Peyer's patch (tissue), 4 donors: ENCODE measurements at regions not wholly inside any gene's neighbourhood (a gene's known extent, or its start where the extent isn't known, plus 50 kb on each side); places are given as distances from the start of the nearest gene placed in this dataset.
"Not testable (repeated sequence)": the region's sequence is repeated elsewhere in the genome, so short reads cannot be mapped to it uniquely, and the experiment has no call there.

Experiments used
- DNase-seq, 3 donors: peaks; one replicate each; pipeline ENCODE4 v3.0.0-alpha.2; 2017 to 2019
- H3K27ac ChIP-seq, 4 donors: fragments of 200-600 bp; sonication (generic); one replicate each; pipeline ENCODE4 v1.5.1; 2016 to 2019
- H3K27me3 ChIP-seq, 2 donors: fragments of 200-600 bp; sonication (generic); one replicate each; pipeline ENCODE4 v1.5.1; 2019
- H3K36me3 ChIP-seq, 3 donors: fragments of 200-600 bp; sonication (generic); one replicate each; pipeline ENCODE4 v1.5.1; 2016 to 2019
- H3K4me1 ChIP-seq, 4 donors: fragments of 200-600 bp; sonication (generic); one replicate each; pipeline ENCODE4 v1.5.1; 2016 to 2019
- H3K4me3 ChIP-seq, 4 donors: fragments of 200-600 bp; sonication (generic); 1 replicate in 3 of 4; 2 replicates in 1 of 4; pipeline ENCODE4 v1.5.1; 2016 to 2019; ENCODE audit warnings: mild to moderate bottlenecking in 1 of 4
- H3K9me3 ChIP-seq, 4 donors: fragments of 200-600 bp; sonication (generic); one replicate each; pipeline ENCODE4 v1.5.1; 2016 to 2019; ENCODE audit warnings: mild to moderate bottlenecking in 1 of 4
- POLR2A ChIP-seq, 2 donors: fragments of 450-650 bp; IDR thresholded peaks; one replicate each; pipeline ENCODE4 v1.5.1; 2017; ENCODE audit warnings: antibody characterized with exemption in 2 of 2, mild to moderate bottlenecking in 2 of 2, moderate library complexity in 2 of 2
- TF ChIP-seq, protein P1 (sequence below), 6 experiments: fragments of 450-650 bp in 4 of 6; fragments of 200-600 bp in 2 of 6; sonication (generic) in 1 of 6; IDR thresholded peaks; one replicate each; pipeline ENCODE4 v1.5.1; 2017 to 2019; ENCODE audit warnings: antibody characterized with exemption in 6 of 6, mild to moderate bottlenecking in 3 of 6, moderate library complexity in 1 of 6

GRCh38 chr1:65027666-65028358, 61.5 kb upstream of the JAK1 start:
- Histone ChIP-seq H3K9me3 (no peaks in the 10 kb centered on the region), H3K4me3 (no peak overlapping the region), H3K36me3 (no peaks in the 10 kb centered on the region), H3K27me3 (no peaks in the 10 kb centered on the region), H3K4me1 (no peaks in the 10 kb centered on the region), H3K27ac (no peak overlapping the region)
- TF ChIP-seq, protein P1, sequence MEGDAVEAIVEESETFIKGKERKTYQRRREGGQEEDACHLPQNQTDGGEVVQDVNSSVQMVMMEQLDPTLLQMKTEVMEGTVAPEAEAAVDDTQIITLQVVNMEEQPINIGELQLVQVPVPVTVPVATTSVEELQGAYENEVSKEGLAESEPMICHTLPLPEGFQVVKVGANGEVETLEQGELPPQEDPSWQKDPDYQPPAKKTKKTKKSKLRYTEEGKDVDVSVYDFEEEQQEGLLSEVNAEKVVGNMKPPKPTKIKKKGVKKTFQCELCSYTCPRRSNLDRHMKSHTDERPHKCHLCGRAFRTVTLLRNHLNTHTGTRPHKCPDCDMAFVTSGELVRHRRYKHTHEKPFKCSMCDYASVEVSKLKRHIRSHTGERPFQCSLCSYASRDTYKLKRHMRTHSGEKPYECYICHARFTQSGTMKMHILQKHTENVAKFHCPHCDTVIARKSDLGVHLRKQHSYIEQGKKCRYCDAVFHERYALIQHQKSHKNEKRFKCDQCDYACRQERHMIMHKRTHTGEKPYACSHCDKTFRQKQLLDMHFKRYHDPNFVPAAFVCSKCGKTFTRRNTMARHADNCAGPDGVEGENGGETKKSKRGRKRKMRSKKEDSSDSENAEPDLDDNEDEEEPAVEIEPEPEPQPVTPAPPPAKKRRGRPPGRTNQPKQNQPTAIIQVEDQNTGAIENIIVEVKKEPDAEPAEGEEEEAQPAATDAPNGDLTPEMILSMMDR (IDR thresholded peaks at IDR 0.05): no peak
- TF ChIP-seq POLR2A (IDR thresholded peaks at IDR 0.05): no peak
- peak in 2 of 3 donors; percentile 53 to 55 for DNase-seq

DNA sequence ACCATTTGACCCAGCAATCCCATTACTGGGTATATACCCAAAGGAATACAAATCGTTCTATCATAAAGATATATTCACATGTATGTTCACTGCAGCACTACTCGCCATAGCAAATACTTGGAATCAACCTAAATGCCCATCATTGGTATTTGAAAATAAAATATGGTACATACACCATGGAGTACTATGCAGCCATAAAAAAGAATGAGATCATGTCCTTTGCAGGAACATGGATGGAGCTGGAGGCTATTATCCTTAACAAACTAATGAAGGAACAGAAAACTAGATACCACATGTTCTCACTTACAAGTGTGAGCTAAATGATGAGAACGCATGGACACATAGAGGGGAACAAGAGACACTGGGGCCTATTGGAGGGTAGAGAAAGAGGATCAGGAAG, 63.1 kb upstream of the JAK1 start:
- not testable (repeated sequence) for H3K36me3 ChIP-seq, H3K27me3 ChIP-seq, H3K4me1 ChIP-seq, H3K4me3 ChIP-seq, DNase-seq, H3K27ac ChIP-seq, H3K9me3 ChIP-seq

DNA sequence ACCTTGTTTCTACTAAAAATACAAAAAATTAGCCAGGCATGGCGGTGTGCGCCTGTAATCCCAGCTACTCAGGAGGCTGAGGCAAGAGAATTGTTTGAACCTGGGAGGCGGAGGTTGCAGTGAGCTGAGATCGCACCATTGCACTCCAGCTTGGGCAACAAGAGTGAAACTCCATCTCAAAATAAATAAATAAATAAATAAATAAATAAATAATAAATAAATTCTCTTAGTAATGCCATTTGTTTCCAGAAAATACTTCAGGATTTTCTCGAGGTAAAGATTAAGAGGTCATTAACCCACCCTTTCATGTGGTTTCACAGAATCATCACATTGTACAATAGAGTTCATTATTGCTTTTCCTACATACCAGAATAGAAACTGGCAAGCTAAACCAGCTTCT, 68.5 kb upstream of the JAK1 start:
- H3K36me3 ChIP-seq, H3K27me3 ChIP-seq, H3K4me3 ChIP-seq, H3K4me1 ChIP-seq, H3K27ac ChIP-seq, DNase-seq, H3K9me3 ChIP-seq: not testable (repeated sequence)

DNA sequence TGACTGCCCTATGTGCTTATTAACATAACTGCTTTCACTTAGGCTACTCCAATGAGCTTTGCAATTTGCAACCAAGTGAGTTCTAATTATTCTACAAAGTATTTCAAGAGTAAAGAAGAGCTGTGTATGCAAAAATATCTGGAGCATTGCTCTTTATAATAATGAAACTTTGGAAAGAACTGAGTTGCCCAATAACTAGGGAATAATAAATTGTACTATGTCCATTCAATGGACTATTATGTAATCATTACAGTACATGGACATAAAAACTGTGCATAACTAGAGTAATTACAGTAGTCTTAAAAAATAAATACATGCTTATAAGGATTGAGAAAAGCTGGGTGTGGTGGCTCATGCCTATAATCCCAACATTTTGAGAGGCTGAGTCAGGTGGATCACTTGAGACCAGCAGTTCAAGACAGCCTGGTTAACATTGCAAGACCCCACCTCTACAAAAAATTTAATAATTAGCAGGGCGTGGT, 70.3 kb upstream of the JAK1 start:
- H3K27ac ChIP-seq: no peak overlapping the region
- no peaks in the 10 kb centered on the region for H3K9me3 ChIP-seq
- peaks cover 0 to 3% (median 0%) of the 10 kb centered on the region in 4 donors for H3K4me1 ChIP-seq
- no peak for DNase-seq
- no peak for TF ChIP-seq POLR2A (IDR thresholded peaks at IDR 0.05)
- TF ChIP-seq, protein P1 (IDR thresholded peaks at IDR 0.05): no peak
- H3K4me3 ChIP-seq: no peak overlapping the region
- no peaks in the 10 kb centered on the region for H3K36me3 ChIP-seq
- H3K27me3 ChIP-seq: no peaks in the 10 kb centered on the region

GRCh38 chr1:65039066-65039465, 72.7 kb upstream of the JAK1 start:
- no peak overlapping the region for H3K4me3 ChIP-seq
- no peak overlapping the region for H3K27ac ChIP-seq
- DNase-seq: no peak
- no peaks in the 10 kb centered on the region for H3K27me3 ChIP-seq
- TF ChIP-seq, protein P1 (IDR thresholded peaks at IDR 0.05): no peak
- TF ChIP-seq POLR2A (IDR thresholded peaks at IDR 0.05): no peak
- no peaks in the 10 kb centered on the region for H3K9me3 ChIP-seq
- no peaks in the 10 kb centered on the region for H3K36me3 ChIP-seq
- H3K4me1 ChIP-seq: peaks cover 0 to 3% (median 0%) of the 10 kb centered on the region in 4 donors

GRCh38 chr1:65039508-65039907, 73.2 kb upstream of the JAK1 start:
- Histone ChIP-seq H3K36me3 (no peaks in the 10 kb centered on the region), H3K27ac (no peak overlapping the region), H3K4me1 (peaks cover 0 to 3% (median 0%) of the 10 kb centered on the region in 4 donors), H3K9me3 (no peaks in the 10 kb centered on the region), H3K4me3 (no peak overlapping the region), H3K27me3 (no peaks in the 10 kb centered on the region)
- no peak for DNase-seq
- TF ChIP-seq, protein P1 (IDR thresholded peaks at IDR 0.05): no peak

GRCh38 chr1:65042467-65042866, 76.1 kb upstream of the JAK1 start:
- no peak overlapping the region for H3K27ac ChIP-seq
- no peaks in the 10 kb centered on the region for H3K36me3 ChIP-seq
- TF ChIP-seq, protein P1 (IDR thresholded peaks at IDR 0.05): no peak
- TF ChIP-seq POLR2A (IDR thresholded peaks at IDR 0.05): no peak
- DNase-seq: no peak
- H3K4me3 ChIP-seq: no peak overlapping the region
- no peaks in the 10 kb centered on the region for H3K9me3 ChIP-seq
- peaks cover 0 to 3% (median 0%) of the 10 kb centered on the region in 4 donors for H3K4me1 ChIP-seq
- H3K27me3 ChIP-seq: no peaks in the 10 kb centered on the region
